ELF-1 (cell line): ENCODE measurements at regions not wholly inside any gene's neighbourhood (a gene's known extent, or its start where the extent isn't known, plus 50 kb on each side); places are given as distances from the start of the nearest gene placed in this dataset.

Experiments used
- DNase-seq: peaks from one replicate; pipeline ENCODE4 v3.0.0-alpha.2; 2016; ENCODE audit warnings: low read depth, low spot score

- DNase-seq: peak; percentile 25
Measured at GRCh38 chr6:153564803-153565202, 433.7 kb upstream of the RGS17 start.

- peak; percentile 6 for DNase-seq
Measured at GRCh38 chr6:153563001-153563400, 431.9 kb upstream of the RGS17 start.

GRCh38 chr6:153553627-153554026 is 422.5 kb upstream of the RGS17 start:
- peak; percentile 59 for DNase-seq

- no peak for DNase-seq
Measured at GRCh38 chr6:153539602-153540001, 408.5 kb upstream of the RGS17 start.

- DNase-seq: no peak
Measured at GRCh38 chr6:153538491-153538890, 407.4 kb upstream of the RGS17 start.

- DNase-seq: no peak
Measured at GRCh38 chr6:153537422-153537821, 406.3 kb upstream of the RGS17 start.

- no peak for DNase-seq
Measured at GRCh38 chr6:153526479-153526878, 395.4 kb upstream of the RGS17 start.

GRCh38 chr6:153525998-153526397 is 394.9 kb upstream of the RGS17 start:
- no peak for DNase-seq

GRCh38 chr6:153523390-153523789 is 392.3 kb upstream of the RGS17 start:
- no peak for DNase-seq

- peak; percentile 33 for DNase-seq
Measured at GRCh38 chr6:153511896-153512496, 380.9 kb upstream of the RGS17 start.

GRCh38 chr6:153503810-153504209 is 372.7 kb upstream of the RGS17 start:
- peak; percentile 58 for DNase-seq

- no peak for DNase-seq
Measured at GRCh38 chr6:153493501-153493900, 362.4 kb upstream of the RGS17 start.

GRCh38 chr6:153489479-153489878 is 358.4 kb upstream of the RGS17 start:
- no peak for DNase-seq

GRCh38 chr6:153488267-153488666 is 357.2 kb upstream of the RGS17 start:
- no peak for DNase-seq

GRCh38 chr6:153485072-153485471 is 354.0 kb upstream of the RGS17 start:
- DNase-seq: no peak

GRCh38 chr6:153484056-153484455 is 353.0 kb upstream of the RGS17 start:
- no peak for DNase-seq

- no peak for DNase-seq
Measured at GRCh38 chr6:153476243-153476642, 345.2 kb upstream of the RGS17 start.

- DNase-seq: no peak
Measured at GRCh38 chr6:153465050-153465449, 334.0 kb upstream of the RGS17 start.

- DNase-seq: no peak
Measured at GRCh38 chr6:153449279-153449678, 318.2 kb upstream of the RGS17 start.

GRCh38 chr6:153442749-153443148 is 311.7 kb upstream of the RGS17 start:
- peak; percentile 22 for DNase-seq

- peak; percentile 61 for DNase-seq
Measured at GRCh38 chr6:153442096-153442495, 311.0 kb upstream of the RGS17 start.

GRCh38 chr6:153437193-153437592 is 306.1 kb upstream of the RGS17 start:
- no peak for DNase-seq

GRCh38 chr6:153436351-153436750 is 305.3 kb upstream of the RGS17 start:
- DNase-seq: peak; percentile 50

GRCh38 chr6:153435787-153436186 is 304.7 kb upstream of the RGS17 start:
- DNase-seq: no peak
